Central memory CD4-positive, alpha-beta T cell (primary cell): ENCODE measurements at regions not wholly inside any gene's neighbourhood (a gene's known extent, or its start where the extent isn't known, plus 50 kb on each side); places are given as distances from the start of the nearest gene placed in this dataset.
"Not testable (repeated sequence)": the region's sequence is repeated elsewhere in the genome, so short reads cannot be mapped to it uniquely, and the experiment has no call there.

Source experiments
- DNase-seq: peaks from one replicate; pipeline ENCODE4 v3.0.0; 2022

DNA sequence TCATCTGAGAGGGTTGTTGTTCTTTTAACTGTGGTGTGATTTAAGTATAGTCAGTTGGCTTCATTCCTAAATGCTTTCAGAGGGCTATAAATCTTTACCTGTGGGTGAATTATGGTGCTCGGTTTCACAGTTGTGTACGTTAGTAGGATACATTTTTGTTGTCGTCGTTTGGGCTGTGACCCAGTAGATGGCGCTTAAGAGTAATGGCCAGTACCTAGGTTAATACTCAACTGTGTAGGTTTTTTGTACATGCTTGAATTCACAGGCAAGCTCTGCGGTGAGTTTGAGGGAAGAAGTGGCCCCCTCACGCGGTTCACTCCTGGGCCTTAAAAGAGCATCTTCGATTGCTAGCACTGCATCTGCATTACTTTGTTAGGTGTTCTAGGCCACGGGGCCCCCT lies 571.7 kb upstream of the TGIF2LX start:
- not testable (repeated sequence) for DNase-seq

DNA sequence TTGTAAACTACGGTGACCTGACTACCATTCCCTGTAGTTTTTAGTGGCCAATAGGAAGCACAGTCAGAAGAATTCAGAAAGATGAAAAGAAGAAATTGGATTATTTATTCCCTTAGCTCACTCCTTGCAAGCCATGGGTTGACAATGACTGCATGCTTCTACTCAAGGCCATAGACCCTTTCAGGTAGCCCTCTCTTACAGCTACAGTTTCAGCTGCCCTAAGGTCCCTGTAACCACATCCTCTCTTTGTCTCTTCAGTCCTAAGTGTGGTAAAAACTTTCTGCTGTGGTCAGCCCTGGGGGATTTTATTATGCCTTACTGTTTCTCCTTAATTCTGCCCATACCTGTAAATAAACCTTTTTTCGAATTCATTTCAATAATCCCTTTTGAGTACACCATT lies 551.8 kb upstream of the TGIF2LX start:
- not testable (repeated sequence) for DNase-seq

DNA sequence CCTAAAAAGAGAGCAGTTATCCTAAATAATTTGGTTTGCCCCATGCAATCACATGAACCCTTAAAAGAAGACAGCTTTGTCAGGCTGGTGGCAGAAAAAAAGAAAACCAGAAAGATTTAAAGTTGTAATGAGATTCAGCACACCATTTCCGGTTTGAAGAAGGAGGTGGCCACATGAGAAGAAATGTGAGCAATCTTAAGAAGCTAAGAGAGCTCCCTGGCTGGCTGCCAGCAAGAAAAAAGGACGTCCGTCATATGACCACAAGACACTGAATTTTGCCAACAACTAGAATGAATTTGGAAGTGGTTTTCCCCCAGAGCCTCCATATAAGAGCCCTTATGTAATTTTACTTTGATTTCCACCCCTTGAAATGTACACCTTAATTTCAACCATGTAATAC lies 528.7 kb upstream of the TGIF2LX start:
- DNase-seq, result peak; percentile 1

DNA sequence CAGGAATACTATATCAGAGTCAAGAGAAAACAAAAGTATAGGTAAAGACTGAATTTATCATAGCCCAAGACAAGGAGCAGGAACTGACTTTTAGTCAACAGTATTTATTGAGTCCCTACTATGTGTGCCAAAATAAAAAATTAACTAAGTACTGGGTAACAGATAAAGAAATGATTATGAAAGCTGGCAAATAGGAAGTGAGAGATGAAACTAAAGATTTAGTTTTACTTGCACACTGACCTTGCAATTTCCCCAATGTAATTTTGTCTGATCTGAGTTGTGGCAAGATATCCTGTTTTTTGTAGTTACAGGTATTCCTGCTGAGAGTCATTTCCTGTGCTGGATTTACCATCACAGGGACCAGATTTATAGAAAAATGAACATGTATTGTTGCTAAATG lies 518.9 kb upstream of the TGIF2LX start:
- not testable (repeated sequence) for DNase-seq

DNA sequence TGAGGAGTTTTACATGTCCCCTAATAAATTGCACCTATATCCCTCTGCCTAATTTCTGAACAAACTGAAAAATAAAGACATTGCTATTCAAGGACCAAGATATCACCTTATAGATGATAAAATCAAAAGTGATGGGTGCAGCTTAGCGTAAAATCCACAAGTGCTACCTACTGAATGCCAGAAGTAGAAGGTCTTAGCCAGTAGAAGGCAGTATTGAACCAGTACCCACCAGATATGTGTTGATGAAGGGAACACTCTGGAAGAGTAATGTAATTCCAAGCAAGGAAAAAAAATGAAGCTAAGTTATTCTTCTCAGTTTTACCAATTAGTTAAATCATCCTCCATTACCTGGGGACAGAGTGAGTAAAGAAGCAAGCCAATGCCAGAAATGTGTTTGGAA lies 516.6 kb upstream of the TGIF2LX start:
- not testable (repeated sequence) for DNase-seq

DNA sequence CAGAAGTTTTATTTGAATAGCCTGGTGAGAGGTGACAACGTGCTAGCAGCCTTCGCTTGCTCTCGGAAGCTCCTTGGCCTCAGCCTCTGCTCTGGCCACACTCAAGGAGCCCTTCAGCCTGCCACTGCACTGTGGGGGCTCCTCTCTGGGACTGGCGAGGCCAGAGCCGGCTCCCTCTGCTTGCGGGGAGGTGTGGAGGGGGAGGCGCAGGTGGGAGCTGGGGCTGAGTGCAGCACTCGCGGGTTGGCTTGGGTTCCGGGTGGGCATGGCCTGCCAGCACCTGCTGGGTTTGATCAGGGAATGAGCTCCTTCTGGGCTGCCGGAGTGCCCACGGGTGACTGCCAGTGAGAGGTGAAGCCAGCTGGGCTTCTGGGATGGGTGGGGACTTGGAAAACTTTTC lies 504.8 kb upstream of the TGIF2LX start:
- not testable (repeated sequence) for DNase-seq

DNA sequence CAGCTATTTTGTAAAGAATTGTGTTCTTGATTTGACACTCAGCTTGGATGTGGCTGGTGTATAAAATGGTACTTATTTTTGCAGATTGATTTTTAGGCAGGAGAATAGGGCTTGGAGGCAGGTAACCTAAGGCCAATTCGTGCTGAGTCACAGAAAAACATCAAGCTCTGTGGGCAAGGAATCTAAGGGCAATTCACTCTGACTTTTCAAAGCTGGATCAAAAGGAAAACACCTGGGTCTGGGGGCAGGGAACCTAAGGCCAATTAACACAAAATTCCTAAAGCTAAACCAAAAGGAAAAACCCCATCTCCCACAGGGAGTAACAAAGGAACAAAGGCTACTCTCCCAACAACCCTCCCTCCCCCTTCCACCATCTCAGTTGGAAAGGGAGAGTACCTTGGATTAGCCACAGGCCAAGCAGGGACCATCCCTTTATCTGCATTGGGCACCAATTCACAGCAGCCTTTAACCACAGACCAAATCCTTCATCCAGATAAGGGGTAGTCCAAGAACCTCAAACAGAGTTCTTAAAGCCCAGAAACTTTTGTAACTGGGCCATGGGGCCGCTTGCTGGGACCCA lies 489.0 kb upstream of the TGIF2LX start:
- not testable (repeated sequence) for DNase-seq
